Thyroid gland (tissue), 4 donors: ENCODE measurements at regions not wholly inside any gene's neighbourhood (a gene's known extent, or its start where the extent isn't known, plus 50 kb on each side); places are given as distances from the start of the nearest gene placed in this dataset.

Source experiments
- POLR2A ChIP-seq, 2 donors: fragments of 450-650 bp; IDR thresholded peaks; one replicate each; pipeline ENCODE4 v1.6.1; 2017; ENCODE audit warnings: antibody characterized with exemption in 2 of 2, mild to moderate bottlenecking in 2 of 2, moderate library complexity in 1 of 2
- TF ChIP-seq, protein P1 (sequence below), 6 experiments: fragments of 200-600 bp in 3 of 6; fragments of 450-650 bp in 3 of 6; sonication (generic) in 3 of 6; IDR thresholded peaks; one replicate each; pipeline ENCODE4 v1.5.1; 2016 to 2019; ENCODE audit warnings: antibody characterized with exemption in 6 of 6, mild to moderate bottlenecking in 2 of 6, inconsistent platforms in 1 of 6, moderate library complexity in 1 of 6

DNA sequence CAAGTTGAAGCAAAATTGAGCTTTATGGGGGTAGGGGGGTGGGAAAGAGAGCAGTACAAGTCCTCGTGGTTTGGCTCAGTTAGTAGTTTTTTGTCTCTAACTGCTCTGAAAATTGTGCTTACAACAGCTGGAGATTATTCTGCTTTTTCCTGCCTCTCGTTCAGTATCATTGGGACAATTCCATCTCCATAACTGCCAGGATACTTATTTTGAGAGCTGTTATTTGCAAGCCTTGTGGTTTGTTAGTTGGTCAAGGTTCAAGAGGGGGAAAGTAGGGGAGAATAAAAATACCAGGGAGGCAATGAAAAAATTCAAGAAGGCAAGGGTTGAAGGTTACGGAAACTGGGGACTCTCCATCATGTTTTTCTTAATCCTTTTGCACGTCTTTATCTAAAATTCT, 811.8 kb upstream of the ADGRL2 start:
- TF ChIP-seq, protein P1, sequence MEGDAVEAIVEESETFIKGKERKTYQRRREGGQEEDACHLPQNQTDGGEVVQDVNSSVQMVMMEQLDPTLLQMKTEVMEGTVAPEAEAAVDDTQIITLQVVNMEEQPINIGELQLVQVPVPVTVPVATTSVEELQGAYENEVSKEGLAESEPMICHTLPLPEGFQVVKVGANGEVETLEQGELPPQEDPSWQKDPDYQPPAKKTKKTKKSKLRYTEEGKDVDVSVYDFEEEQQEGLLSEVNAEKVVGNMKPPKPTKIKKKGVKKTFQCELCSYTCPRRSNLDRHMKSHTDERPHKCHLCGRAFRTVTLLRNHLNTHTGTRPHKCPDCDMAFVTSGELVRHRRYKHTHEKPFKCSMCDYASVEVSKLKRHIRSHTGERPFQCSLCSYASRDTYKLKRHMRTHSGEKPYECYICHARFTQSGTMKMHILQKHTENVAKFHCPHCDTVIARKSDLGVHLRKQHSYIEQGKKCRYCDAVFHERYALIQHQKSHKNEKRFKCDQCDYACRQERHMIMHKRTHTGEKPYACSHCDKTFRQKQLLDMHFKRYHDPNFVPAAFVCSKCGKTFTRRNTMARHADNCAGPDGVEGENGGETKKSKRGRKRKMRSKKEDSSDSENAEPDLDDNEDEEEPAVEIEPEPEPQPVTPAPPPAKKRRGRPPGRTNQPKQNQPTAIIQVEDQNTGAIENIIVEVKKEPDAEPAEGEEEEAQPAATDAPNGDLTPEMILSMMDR (IDR thresholded peaks at IDR 0.05): no peak
- no peak for TF ChIP-seq POLR2A (IDR thresholded peaks at IDR 0.05)
